EH (cell line): ENCODE measurements at regions not wholly inside any gene's neighbourhood (a gene's known extent, or its start where the extent isn't known, plus 50 kb on each side); places are given as distances from the start of the nearest gene placed in this dataset.

Experiments used
- DNase-seq: peaks from one replicate; pipeline ENCODE4 v3.0.0-alpha.2; 2015; ENCODE audit warnings: low read depth

GRCh38 chr4:26105337-26105736 is 191.3 kb downstream of the SMIM20 start:
- peak; percentile 8 for DNase-seq

- peak; percentile 72 for DNase-seq
These were observed 192.0 kb downstream of the SMIM20 start for GRCh38 chr4:26105815-26106699.

- DNase-seq, result no peak
These were observed 192.8 kb downstream of the SMIM20 start for GRCh38 chr4:26106776-26107175.

GRCh38 chr4:26108054-26108453 is 194.0 kb downstream of the SMIM20 start:
- no peak for DNase-seq

GRCh38 chr4:26110493-26110892 is 196.5 kb downstream of the SMIM20 start:
- no peak for DNase-seq

GRCh38 chr4:26113339-26113940 is 199.4 kb downstream of the SMIM20 start:
- no peak for DNase-seq

- no peak for DNase-seq
These were observed 202.0 kb downstream of the SMIM20 start for GRCh38 chr4:26116057-26116456.

GRCh38 chr4:26120098-26120825 is 200.6 kb upstream of the RBPJ start:
- DNase-seq, result no peak

GRCh38 chr4:26122690-26123089 is 198.1 kb upstream of the RBPJ start:
- no peak for DNase-seq

DNA sequence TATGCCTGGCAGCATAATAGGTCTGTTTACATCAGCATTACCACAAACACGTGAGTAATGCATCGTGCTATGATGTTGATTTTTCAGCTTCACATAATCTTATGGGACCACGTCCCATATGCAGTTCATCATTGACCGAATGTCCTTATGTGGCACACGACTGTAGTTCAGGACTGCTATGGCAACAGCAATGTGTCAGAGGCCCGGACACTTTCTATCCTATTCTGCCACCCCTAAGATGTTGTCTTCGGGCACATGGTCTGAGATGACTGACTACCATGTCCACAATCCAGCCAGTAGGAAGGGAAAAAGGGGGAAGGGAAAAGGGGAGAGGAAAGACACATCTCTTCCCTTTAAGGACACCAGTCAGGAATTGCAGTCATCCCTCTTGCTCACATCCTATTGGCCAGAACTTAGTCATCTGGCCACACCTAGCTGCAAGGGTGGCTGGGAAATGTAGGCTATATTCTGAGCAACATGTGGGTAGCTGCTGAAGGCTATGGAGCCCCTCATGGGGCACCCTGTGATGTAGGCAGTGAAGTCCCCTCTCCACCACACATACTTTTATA is 196.0 kb upstream of the RBPJ start:
- peak; percentile 66 for DNase-seq

DNA sequence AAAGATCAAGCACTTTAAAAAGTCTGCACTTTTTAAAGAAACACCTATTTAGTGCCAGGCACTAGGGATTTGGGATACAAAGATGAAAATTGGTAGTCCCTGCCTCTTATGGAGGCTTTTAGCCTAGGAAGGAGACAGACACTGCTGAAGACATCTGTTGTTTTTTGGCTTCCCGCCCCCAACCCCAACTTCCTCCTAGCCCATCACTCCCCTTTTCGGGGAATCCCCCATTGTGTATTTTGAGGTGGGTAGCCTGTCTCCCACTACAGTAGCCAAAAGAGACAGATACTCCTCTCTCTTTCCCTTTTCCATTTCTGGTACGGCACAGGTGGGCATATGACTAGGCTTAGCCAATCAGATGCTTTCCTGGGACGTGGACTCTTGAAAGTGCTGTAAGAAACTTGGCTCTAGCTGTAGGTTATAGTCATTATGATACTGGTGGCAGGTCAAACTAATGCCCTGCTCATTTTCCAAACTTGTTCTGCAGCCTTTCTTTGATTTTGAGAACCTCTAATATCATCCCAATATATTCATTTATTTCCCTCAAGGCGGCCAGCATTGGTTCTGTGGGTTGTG is 194.6 kb upstream of the RBPJ start:
- DNase-seq, result no peak

DNA sequence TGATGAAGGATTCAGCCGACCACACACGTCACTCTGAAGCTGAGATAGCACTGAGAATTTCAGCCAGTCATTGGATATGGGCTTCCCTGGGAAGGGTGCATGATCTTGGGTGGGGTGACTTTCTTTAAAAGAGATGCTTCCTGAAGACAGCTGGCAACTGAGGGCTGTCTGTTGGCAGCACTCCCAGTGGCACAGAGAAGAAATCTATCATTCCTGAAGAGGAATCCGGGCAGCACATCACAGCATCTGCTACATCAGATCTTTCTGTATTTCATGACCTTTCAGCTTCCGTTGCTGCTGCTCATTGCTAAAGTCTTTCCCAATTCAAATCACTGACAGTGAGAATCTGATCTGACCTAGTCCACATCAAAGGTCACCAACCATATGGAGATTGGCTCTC is 193.8 kb upstream of the RBPJ start:
- no peak for DNase-seq

GRCh38 chr4:26127851-26128337 is 192.9 kb upstream of the RBPJ start:
- no peak for DNase-seq

- no peak for DNase-seq
These were observed 190.6 kb upstream of the RBPJ start for GRCh38 chr4:26130173-26130572.

- DNase-seq, result no peak
These were observed 189.9 kb upstream of the RBPJ start for GRCh38 chr4:26130841-26131432.

- no peak for DNase-seq
These were observed 189.1 kb upstream of the RBPJ start for GRCh38 chr4:26131711-26132110.

- no peak for DNase-seq
These were observed 188.0 kb upstream of the RBPJ start for GRCh38 chr4:26132858-26133257.

DNA sequence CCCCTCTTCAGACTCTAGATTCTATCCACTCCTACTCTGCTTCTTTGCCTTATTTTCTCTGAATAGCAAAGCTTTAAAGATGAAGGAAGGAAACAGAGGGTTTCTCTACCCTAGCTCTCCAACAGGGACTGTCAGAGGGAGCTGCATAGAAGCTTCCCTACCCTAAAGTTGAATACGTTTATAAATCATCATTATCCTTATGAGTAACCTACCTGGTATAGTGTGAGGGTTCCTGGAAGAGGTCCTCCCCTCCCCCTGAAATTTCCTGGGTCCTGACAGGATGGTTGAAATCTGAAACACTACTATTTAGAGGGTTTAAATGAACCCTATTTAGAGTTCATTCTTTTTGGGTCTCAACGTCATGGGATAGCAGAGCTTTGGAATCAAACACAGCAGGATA is 187.0 kb upstream of the RBPJ start:
- DNase-seq, result no peak

DNA sequence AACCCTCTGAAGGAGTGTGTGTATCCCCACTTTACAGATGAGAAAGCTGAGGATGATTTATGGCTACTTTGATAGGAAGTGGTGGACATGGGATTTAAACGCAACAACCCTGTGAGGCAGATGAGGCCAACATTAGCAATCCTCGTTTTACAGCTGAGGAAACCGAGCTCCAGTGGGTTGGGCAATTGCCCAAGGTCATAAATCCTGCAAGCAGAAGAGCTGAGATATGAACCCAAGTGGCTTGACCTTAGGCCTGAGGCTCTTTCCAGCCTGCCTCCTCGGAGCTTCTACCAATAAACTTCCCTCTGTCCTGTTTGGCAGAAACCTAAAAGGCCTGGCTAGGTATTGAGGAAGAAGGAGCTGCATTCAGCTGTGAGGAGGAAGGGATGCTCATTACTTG is 185.5 kb upstream of the RBPJ start:
- DNase-seq, result peak; percentile 83

GRCh38 chr4:26136615-26137014 is 184.2 kb upstream of the RBPJ start:
- no peak for DNase-seq

- no peak for DNase-seq
These were observed 183.5 kb upstream of the RBPJ start for GRCh38 chr4:26137288-26137687.
